ENCODE measurements at regions not wholly inside any gene's neighbourhood (a gene's known extent, or its start where the extent isn't known, plus 50 kb on each side); places are given as distances from the start of the nearest gene placed in this dataset.
"Not testable (repeated sequence)": the region's sequence is repeated elsewhere in the genome, so short reads cannot be mapped to it uniquely, and the experiment has no call there.

- Histone ChIP-seq H3K27ac (no peak overlapping the region), H3K36me3 (replicated peaks in 1 of 2) (no peaks in the 10 kb centered on the region), H3K4me3 (no peak overlapping the region), H3K4me1 (replicated peaks in 1 of 2) (no peaks in the 10 kb centered on the region), H3K9me3 (replicated peaks in 1 of 3) (no peaks in the 10 kb centered on the region), H3K27me3 (no peaks in the 10 kb centered on the region)
- TF ChIP-seq POLR2A (IDR thresholded peaks at IDR 0.05) (no peak), CTCF (IDR thresholded peaks at IDR 0.05) (no peak)
- 89 to 91% (median 91%) methylated on average over 1 of the region's 1 CpG for WGBS, 4 donors
- no peak for DNase-seq
- intact Hi-C loops (cut with DNase I) = no loop called here
Measured at GRCh38 chr7:13802651-13803050, 186.8 kb downstream of the ETV1 start.

- Histone ChIP-seq H3K27me3 (no peaks in the 10 kb centered on the region), H3K9me3 (replicated peaks in 1 of 3) (no peaks in the 10 kb centered on the region), H3K4me3 (no peak overlapping the region), H3K36me3 (replicated peaks in 1 of 2) (no peaks in the 10 kb centered on the region), H3K4me1 (replicated peaks in 1 of 2) (no peaks in the 10 kb centered on the region), H3K27ac (no peak overlapping the region)
- no peak for TF ChIP-seq POLR2A (IDR thresholded peaks at IDR 0.05)
- TF ChIP-seq CTCF (IDR thresholded peaks at IDR 0.05) = no peak
- WGBS, 4 donors = 88 to 92% (median 89%) methylated on average over 7 to 8 of the region's 8 CpGs
- intact Hi-C loops (cut with DNase I) = no loop called here
- DNase-seq = no peak
Measured at GRCh38 chr7:13803134-13803533, 186.3 kb downstream of the ETV1 start.

GRCh38 chr7:13806089-13806867 lies 183.2 kb downstream of the ETV1 start:
- intact Hi-C loops (cut with DNase I); H3K4me3 ChIP-seq: not testable (repeated sequence)
- 84 to 91% (median 88%) methylated on average over 31 to 33 of the region's 33 CpGs for WGBS, 4 donors

GRCh38 chr7:13817230-13817629 lies 172.2 kb downstream of the ETV1 start:
- H3K4me3 ChIP-seq; H3K27ac ChIP-seq; intact Hi-C loops (cut with DNase I); H3K36me3 ChIP-seq (replicated peaks in 1 of 2); H3K9me3 ChIP-seq (replicated peaks in 1 of 3); H3K27me3 ChIP-seq; DNase-seq; H3K4me1 ChIP-seq (replicated peaks in 1 of 2): not testable (repeated sequence)

More at GRCh38 chr7:13806089-13806867, 183.2 kb downstream of the ETV1 start:
- not testable (repeated sequence) for H3K27me3 ChIP-seq; H3K4me1 ChIP-seq (replicated peaks in 1 of 2); DNase-seq; H3K27ac ChIP-seq; H3K36me3 ChIP-seq (replicated peaks in 1 of 2); H3K9me3 ChIP-seq (replicated peaks in 1 of 3)

- H3K9me3 ChIP-seq (replicated peaks in 1 of 3) = no peaks in the 10 kb centered on the region
- 84 to 90% (median 89%) methylated on average over 3 of the region's 3 CpGs for WGBS, 4 donors
- TF ChIP-seq POLR2A (IDR thresholded peaks at IDR 0.05) = no peak
- H3K27me3 ChIP-seq = no peaks in the 10 kb centered on the region
- DNase-seq = no peak
- H3K4me1 ChIP-seq (replicated peaks in 1 of 2) = no peaks in the 10 kb centered on the region
- no peak overlapping the region for H3K4me3 ChIP-seq
- no peaks in the 10 kb centered on the region for H3K36me3 ChIP-seq (replicated peaks in 1 of 2)
- intact Hi-C loops (cut with DNase I) = no loop called here
- H3K27ac ChIP-seq = no peak overlapping the region
Measured at GRCh38 chr7:13821152-13821787, 168.2 kb downstream of the ETV1 start.
